Prostate gland (tissue), 2 donors: ENCODE measurements at regions not wholly inside any gene's neighbourhood (a gene's known extent, or its start where the extent isn't known, plus 50 kb on each side); places are given as distances from the start of the nearest gene placed in this dataset.

Experiments used
- POLR2A ChIP-seq: fragments of 450-650 bp; IDR thresholded peaks from one replicate; pipeline ENCODE4 v1.6.1; 2016; ENCODE audit warnings: antibody characterized with exemption, mild to moderate bottlenecking
- POLR2AphosphoS5 ChIP-seq: sonication (generic); formaldehyde crosslinking; IDR thresholded peaks from one replicate; pipeline ENCODE4 v1.6.1; 2017; ENCODE audit warnings: antibody characterized with exemption
- TF ChIP-seq, protein P1 (sequence below), 4 experiments: fragments of 200-600 bp in 2 of 4; fragments of 450-650 bp in 2 of 4; sonication (generic) in 2 of 4; IDR thresholded peaks; 1 replicate in 3 of 4; 2 replicates in 1 of 4; pipeline ENCODE4 v1.5.1; 2016 to 2019; ENCODE audit warnings: antibody characterized with exemption in 4 of 4, mild to moderate bottlenecking in 2 of 4, moderate library complexity in 2 of 4

DNA sequence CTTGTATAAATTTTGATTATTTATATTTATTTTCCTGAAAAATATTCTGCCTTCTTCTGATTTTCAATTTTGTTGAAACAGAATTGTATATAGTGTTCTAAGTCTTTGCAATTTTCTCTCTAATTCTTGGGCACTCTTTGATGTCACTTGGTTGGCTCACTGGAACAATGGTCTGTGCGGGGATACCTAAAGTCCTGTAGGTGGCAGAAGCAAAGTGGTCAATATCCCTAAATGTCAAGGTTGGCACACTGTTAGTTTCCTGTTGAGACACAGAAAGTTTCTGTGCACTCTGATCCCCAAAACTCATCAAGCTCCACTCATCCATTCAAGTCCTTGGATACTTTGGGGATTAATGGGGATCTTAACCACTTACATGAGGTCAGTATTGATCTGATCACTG, 480.8 kb upstream of the CCNG1 start:
- TF ChIP-seq, protein P1, sequence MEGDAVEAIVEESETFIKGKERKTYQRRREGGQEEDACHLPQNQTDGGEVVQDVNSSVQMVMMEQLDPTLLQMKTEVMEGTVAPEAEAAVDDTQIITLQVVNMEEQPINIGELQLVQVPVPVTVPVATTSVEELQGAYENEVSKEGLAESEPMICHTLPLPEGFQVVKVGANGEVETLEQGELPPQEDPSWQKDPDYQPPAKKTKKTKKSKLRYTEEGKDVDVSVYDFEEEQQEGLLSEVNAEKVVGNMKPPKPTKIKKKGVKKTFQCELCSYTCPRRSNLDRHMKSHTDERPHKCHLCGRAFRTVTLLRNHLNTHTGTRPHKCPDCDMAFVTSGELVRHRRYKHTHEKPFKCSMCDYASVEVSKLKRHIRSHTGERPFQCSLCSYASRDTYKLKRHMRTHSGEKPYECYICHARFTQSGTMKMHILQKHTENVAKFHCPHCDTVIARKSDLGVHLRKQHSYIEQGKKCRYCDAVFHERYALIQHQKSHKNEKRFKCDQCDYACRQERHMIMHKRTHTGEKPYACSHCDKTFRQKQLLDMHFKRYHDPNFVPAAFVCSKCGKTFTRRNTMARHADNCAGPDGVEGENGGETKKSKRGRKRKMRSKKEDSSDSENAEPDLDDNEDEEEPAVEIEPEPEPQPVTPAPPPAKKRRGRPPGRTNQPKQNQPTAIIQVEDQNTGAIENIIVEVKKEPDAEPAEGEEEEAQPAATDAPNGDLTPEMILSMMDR (IDR thresholded peaks at IDR 0.05): no peak
- no peak for TF ChIP-seq POLR2A
- TF ChIP-seq POLR2AphosphoS5: no peak
